Muscle layer of colon (tissue), 2 donors: ENCODE measurements at regions not wholly inside any gene's neighbourhood (a gene's known extent, or its start where the extent isn't known, plus 50 kb on each side); places are given as distances from the start of the nearest gene placed in this dataset.

Source experiments
- H3K27ac ChIP-seq: one replicate; pipeline ENCODE4 v1.7.0; 2013; ENCODE audit warnings: low read depth, mild to moderate bottlenecking, low read length, moderate library complexity
- H3K27me3 ChIP-seq, 2 donors: one replicate each; pipeline ENCODE4 v1.7.0; 2013; ENCODE audit warnings: low read length in 2 of 2, mild to moderate bottlenecking in 2 of 2; ENCODE audit not compliant: insufficient read depth in 2 of 2, control insufficient read depth in 1 of 2
- H3K36me3 ChIP-seq: one replicate; pipeline ENCODE4 v1.7.0; 2013; ENCODE audit warnings: mild to moderate bottlenecking, low read length; ENCODE audit not compliant: insufficient read depth
- H3K4me1 ChIP-seq: one replicate; pipeline ENCODE4 v1.7.0; 2013; ENCODE audit warnings: mild to moderate bottlenecking, low read length; ENCODE audit not compliant: insufficient read depth
- H3K4me3 ChIP-seq, 2 donors: one replicate each; pipeline ENCODE4 v1.7.0; 2013; ENCODE audit warnings: low read length in 2 of 2, low read depth in 1 of 2, mild to moderate bottlenecking in 1 of 2, moderate library complexity in 1 of 2
- H3K9ac ChIP-seq: one replicate; pipeline ENCODE4 v1.7.0; 2013; ENCODE audit warnings: low read length
- H3K9me3 ChIP-seq: one replicate; pipeline ENCODE4 v1.7.0; 2013; ENCODE audit warnings: mild to moderate bottlenecking, low read length
- donor health status: abdominal sarcoma.
- donor health status: Adenocarcinoma of cecum.

- H3K36me3 ChIP-seq = no peaks in the 10 kb centered on the region
- H3K4me1 ChIP-seq = no peaks in the 10 kb centered on the region
- H3K27ac ChIP-seq = no peak overlapping the region
- H3K9ac ChIP-seq = no peak overlapping the region
- H3K9me3 ChIP-seq = no peaks in the 10 kb centered on the region
- H3K27me3 ChIP-seq = no peaks in the 10 kb centered on the region
- no peak overlapping the region for H3K4me3 ChIP-seq
Observed at GRCh38 chr5:127236254-127236653, 54.3 kb upstream of the MEGF10 start.
